IMR-90 (cell line): ENCODE measurements at regions not wholly inside any gene's neighbourhood (a gene's known extent, or its start where the extent isn't known, plus 50 kb on each side); places are given as distances from the start of the nearest gene placed in this dataset.

Source experiments
- ATAC-seq: fragments of 200-7000 bp; cut with Tn5 transposase; 2 replicates; pipeline ENCODE4 v1.9.1; 2020; ENCODE audit warnings: low read depth, mild to moderate bottlenecking, moderate library complexity
- BruUV-seq: library from RNA; stranded (reverse); fragments of 400-500 nt; replicated peaks from 2 replicates; lab custom pipeline; 2021; lab: Mats Ljungman, UMichigan
- CTCF ChIA-PET: fragments of 300-600 bp; formaldehyde crosslinking; extraction: SDS; loops from one replicate; lab custom pipeline; 2021; ENCODE audit warnings: antibody characterized with exemption; lab: Yijun Ruan, JAX
- POLR2A ChIA-PET: fragments of 300-600 bp; sonication (Branson Sonifier 250); formaldehyde crosslinking; loops from one replicate; lab custom pipeline; 2022; ENCODE audit warnings: antibody characterized with exemption; ENCODE audit not compliant: unreplicated experiment; lab: Charles Lee
- DNase-seq: peaks from one replicate; pipeline ENCODE4 v3.0.0; 2013
- H2AFZ ChIP-seq: replicated peaks from 2 replicates; pipeline ENCODE3; 2013; ENCODE audit warnings: low read length, mild to moderate bottlenecking; ENCODE audit not compliant: poor library complexity
- H2AK5ac ChIP-seq: 2 replicates; pipeline ENCODE4 v1.6.1; 2013; ENCODE audit warnings: low read depth, low read length, inconsistent platforms
- H2AK9ac ChIP-seq: replicated peaks from 2 replicates; pipeline ENCODE3; 2013; ENCODE audit warnings: mild to moderate bottlenecking, low read depth, low read length, moderate library complexity; ENCODE audit not compliant: poor library complexity
- H2BK120ac ChIP-seq: 2 replicates; pipeline ENCODE4 v1.6.1; 2013; ENCODE audit warnings: low read depth, low read length, inconsistent platforms
- H2BK15ac ChIP-seq: 3 replicates; pipeline ENCODE4 v1.6.1; 2013; ENCODE audit warnings: low read depth, low read length, inconsistent platforms
- H2BK20ac ChIP-seq: 2 replicates; pipeline ENCODE4 v1.6.1; 2013; ENCODE audit warnings: low read depth, mild to moderate bottlenecking, inconsistent platforms, low read length, moderate library complexity
- H2BK5ac ChIP-seq: 2 replicates; pipeline ENCODE4 v1.6.1; 2013; ENCODE audit warnings: mild to moderate bottlenecking, low read depth, low read length, inconsistent platforms; ENCODE audit not compliant: poor library complexity, severe bottlenecking
- H3K14ac ChIP-seq: replicated peaks from 2 replicates; pipeline ENCODE4 v1.6.1; 2013; ENCODE audit warnings: low read depth, low read length, inconsistent platforms
- H3K18ac ChIP-seq: 2 replicates; pipeline ENCODE4 v1.6.1; 2013; ENCODE audit warnings: low read depth, low read length, control low read depth
- H3K23ac ChIP-seq: 2 replicates; pipeline ENCODE4 v1.6.1; 2013; ENCODE audit warnings: low read depth, low read length, inconsistent platforms
- H3K27ac ChIP-seq: 2 replicates; pipeline ENCODE4 v1.5.1; 2013; ENCODE audit warnings: mild to moderate bottlenecking, control low read depth, low read length; ENCODE audit not compliant: insufficient read depth
- H3K27me3 ChIP-seq: 2 replicates; pipeline ENCODE4 v1.6.1; 2013; ENCODE audit warnings: low read length; ENCODE audit not compliant: control insufficient read depth, insufficient read depth
- H3K36me3 ChIP-seq: 2 replicates; pipeline ENCODE4 v1.6.1; 2013; ENCODE audit warnings: low read length, mixed read lengths; ENCODE audit not compliant: control insufficient read depth, insufficient read depth
- H3K4ac ChIP-seq: 2 replicates; pipeline ENCODE4 v1.6.1; 2013; ENCODE audit warnings: low read depth, low read length, inconsistent platforms
- H3K4me1 ChIP-seq: 2 replicates; pipeline ENCODE4 v1.6.1; 2013; ENCODE audit warnings: low read length, mixed read lengths; ENCODE audit not compliant: control insufficient read depth, insufficient read depth
- H3K4me2 ChIP-seq: 2 replicates; pipeline ENCODE4 v1.6.1; 2013; ENCODE audit warnings: low read depth, mild to moderate bottlenecking, control low read depth, low read length, moderate library complexity
- H3K4me3 ChIP-seq: 2 replicates; pipeline ENCODE4 v1.5.1; 2013; ENCODE audit warnings: low read depth, mild to moderate bottlenecking, control low read depth, low read length, moderate library complexity; ENCODE audit not compliant: insufficient read depth
- H3K56ac ChIP-seq: 2 replicates; pipeline ENCODE4 v1.6.1; 2013; ENCODE audit warnings: low read length, inconsistent platforms; ENCODE audit not compliant: insufficient read depth; ENCODE audit errors: extremely low read depth
- H3K79me1 ChIP-seq, 2 experiments: 2 replicates each; pipeline ENCODE4 v1.6.1; 2013; ENCODE audit warnings: low read length in 2 of 2, inconsistent platforms in 1 of 2, low read depth in 1 of 2
- H3K9ac ChIP-seq: 2 replicates; pipeline ENCODE4 v1.6.1; 2013; ENCODE audit warnings: low read depth, low read length, control low read depth
- H3K9me1 ChIP-seq: 2 replicates; pipeline ENCODE4 v1.6.1; 2013; ENCODE audit warnings: low read length, inconsistent platforms; ENCODE audit not compliant: insufficient read depth
- H3K9me3 ChIP-seq: 2 replicates; pipeline ENCODE4 v1.6.1; 2013; ENCODE audit warnings: low read length; ENCODE audit not compliant: control insufficient read depth, insufficient read depth
- H4K20me1 ChIP-seq: 2 replicates; pipeline ENCODE4 v1.6.1; 2013; ENCODE audit warnings: low read length, inconsistent platforms; ENCODE audit not compliant: insufficient read depth
- H4K5ac ChIP-seq: 2 replicates; pipeline ENCODE4 v1.6.1; 2013; ENCODE audit warnings: mild to moderate bottlenecking, low read depth, low read length, control low read depth
- H4K8ac ChIP-seq, 2 experiments: 2 replicates each; pipeline ENCODE4 v1.6.1; 2013; ENCODE audit warnings: low read depth in 2 of 2, low read length in 2 of 2, control low read depth in 1 of 2, inconsistent platforms in 1 of 2
- H4K91ac ChIP-seq: 2 replicates; pipeline ENCODE4 v1.6.1; 2013; ENCODE audit warnings: low read depth, low read length, inconsistent platforms; ENCODE audit not compliant: insufficient read depth
- MAZ ChIP-seq: IDR thresholded peaks from 2 replicates; pipeline ENCODE4 v1.6.1; 2012; ENCODE audit warnings: low read depth, mild to moderate bottlenecking, low read length, improper control_type of control experiment, moderate library complexity, borderline replicate concordance
- RCOR1 ChIP-seq: IDR thresholded peaks from 2 replicates; pipeline ENCODE4 v1.6.1; 2012; ENCODE audit warnings: mild to moderate bottlenecking, low read length, improper control_type of control experiment; ENCODE audit not compliant: insufficient replicate concordance
- WGBS, 2 experiments: methylation state at CpG; one replicate each; pipeline versions ENCODE4 v1.1.5 to v1.1.7; 2013; ENCODE audit warnings: missing lambda C conversion rate in 2 of 2; ENCODE audit not compliant: insufficient read length in 1 of 2; ENCODE audit errors: extremely low coverage in 2 of 2; 5-methylcytosine and 5-hydroxymethylcytosine counted together
- dilution Hi-C: fragments of 300-500 bp; cut with HindIII; formaldehyde crosslinking; loops from one replicate; pipeline ENCODE4 v1.14.3; 2018; ENCODE audit warnings: low sequenced_read_pairs; ENCODE audit not compliant: unreplicated experiment
- in situ Hi-C: fragments of 300-500 bp; cut with MboI; formaldehyde crosslinking; loops from 3 replicates; pipeline ENCODE4 v1.14.3; 2019; ENCODE audit warnings: low sequenced_read_pairs, inconsistent platforms, mixed read lengths
- intact Hi-C: fragments of 100-400 bp; cut with micrococcal nuclease; formaldehyde crosslinking; loops from 2 replicates; pipeline ENCODE4 v1.10.0; 2022

GRCh38 chr14:81677736-81678135, 144.1 kb upstream of the SEL1L start:
- no peaks in the 10 kb centered on the region for H4K20me1 ChIP-seq
- H2AFZ ChIP-seq: no peak overlapping the region
- WGBS, 2 experiments: no CpG with 5 or more reads among the region's 1 CpG
- H2AK5ac ChIP-seq: no peak overlapping the region
- ChIA-PET CTCF (no interaction called here), POLR2A (no interaction called here)
- H3K27me3 ChIP-seq: no peaks in the 10 kb centered on the region
- H3K36me3 ChIP-seq: no peaks in the 10 kb centered on the region
- H3K23ac ChIP-seq: no peak overlapping the region
- no peak overlapping the region for H3K9ac ChIP-seq
- no peak overlapping the region for H2BK120ac ChIP-seq
- no peaks in the 10 kb centered on the region for H3K79me1 ChIP-seq
- H2AK9ac ChIP-seq: no peak overlapping the region
- ATAC-seq (no peak), DNase-seq (no peak)
- no peak overlapping the region for H3K14ac ChIP-seq
- peaks cover 17% of the 10 kb centered on the region for H3K9me3 ChIP-seq
- no peak overlapping the region for H3K4me2 ChIP-seq
- no peak overlapping the region for H3K27ac ChIP-seq
- dilution Hi-C loops: no loop called here
- H3K4ac ChIP-seq: no peak overlapping the region
- no peak overlapping the region for H4K91ac ChIP-seq
- H4K5ac ChIP-seq: no peak overlapping the region
- intact Hi-C loops: no loop called here
- no TSS peak for BruUV-seq
- H2BK15ac ChIP-seq: no peak overlapping the region
- H3K4me3 ChIP-seq: no peak overlapping the region
- in situ Hi-C loops: no loop called here
- H3K56ac ChIP-seq: no peak overlapping the region
- no peaks in the 10 kb centered on the region for H3K9me1 ChIP-seq
- H2BK20ac ChIP-seq: no peak overlapping the region
- no peak for TF ChIP-seq RCOR1
- TF ChIP-seq MAZ: no peak
- no peak overlapping the region for H4K8ac ChIP-seq
- no peak overlapping the region for H3K18ac ChIP-seq
- no peaks in the 10 kb centered on the region for H3K4me1 ChIP-seq
- no peak overlapping the region for H2BK5ac ChIP-seq
